ENCODE measurements at regions not wholly inside any gene's neighbourhood (a gene's known extent, or its start where the extent isn't known, plus 50 kb on each side); places are given as distances from the start of the nearest gene placed in this dataset.
"Not testable (repeated sequence)": the region's sequence is repeated elsewhere in the genome, so short reads cannot be mapped to it uniquely, and the experiment has no call there.

DNA sequence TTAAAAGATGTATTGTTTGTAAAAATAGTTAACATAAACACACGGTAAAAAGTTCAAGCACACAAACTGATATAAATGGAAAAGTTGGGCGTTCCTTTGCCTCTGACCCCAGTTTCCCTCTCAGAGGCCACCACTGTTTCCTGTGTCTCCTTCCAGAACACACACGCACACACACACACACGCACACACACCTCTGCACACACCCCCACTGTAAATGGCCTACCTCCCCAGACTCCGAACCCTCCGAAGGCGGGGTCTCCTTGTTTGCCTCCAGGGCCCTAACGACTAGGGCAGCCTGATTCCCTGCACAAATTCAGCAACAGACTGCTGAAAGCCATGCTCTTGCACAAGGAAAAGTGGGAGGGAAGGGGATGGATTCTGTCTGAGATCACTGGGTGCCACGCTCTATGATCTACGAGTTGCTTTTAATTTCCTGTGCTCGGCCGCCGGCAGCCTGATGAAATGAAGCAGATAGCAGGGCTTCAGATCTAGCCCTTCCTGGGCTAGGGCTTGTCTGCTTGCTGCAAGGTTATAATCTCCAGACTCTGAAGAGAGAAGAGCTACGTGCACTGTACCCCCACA lies 184.0 kb upstream of the IL12B start:
- no peak for DNase-seq (ENCODE audit: extremely low read depth, low read depth)
- TF ChIP-seq, protein P1, sequence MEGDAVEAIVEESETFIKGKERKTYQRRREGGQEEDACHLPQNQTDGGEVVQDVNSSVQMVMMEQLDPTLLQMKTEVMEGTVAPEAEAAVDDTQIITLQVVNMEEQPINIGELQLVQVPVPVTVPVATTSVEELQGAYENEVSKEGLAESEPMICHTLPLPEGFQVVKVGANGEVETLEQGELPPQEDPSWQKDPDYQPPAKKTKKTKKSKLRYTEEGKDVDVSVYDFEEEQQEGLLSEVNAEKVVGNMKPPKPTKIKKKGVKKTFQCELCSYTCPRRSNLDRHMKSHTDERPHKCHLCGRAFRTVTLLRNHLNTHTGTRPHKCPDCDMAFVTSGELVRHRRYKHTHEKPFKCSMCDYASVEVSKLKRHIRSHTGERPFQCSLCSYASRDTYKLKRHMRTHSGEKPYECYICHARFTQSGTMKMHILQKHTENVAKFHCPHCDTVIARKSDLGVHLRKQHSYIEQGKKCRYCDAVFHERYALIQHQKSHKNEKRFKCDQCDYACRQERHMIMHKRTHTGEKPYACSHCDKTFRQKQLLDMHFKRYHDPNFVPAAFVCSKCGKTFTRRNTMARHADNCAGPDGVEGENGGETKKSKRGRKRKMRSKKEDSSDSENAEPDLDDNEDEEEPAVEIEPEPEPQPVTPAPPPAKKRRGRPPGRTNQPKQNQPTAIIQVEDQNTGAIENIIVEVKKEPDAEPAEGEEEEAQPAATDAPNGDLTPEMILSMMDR (IDR thresholded peaks at IDR 0.05; ENCODE audit: low read depth, low read length, missing control alignments), result no peak
- H3K4me3 ChIP-seq (replicated peaks; ENCODE audit: low read depth, low read length), result no peak overlapping the region

GRCh38 chr5:159515197-159515596 lies 184.9 kb upstream of the IL12B start:
- TF ChIP-seq, protein P1 (IDR thresholded peaks at IDR 0.05; ENCODE audit: low read depth, low read length, missing control alignments), result no peak
- no peak overlapping the region for H3K4me3 ChIP-seq (replicated peaks; ENCODE audit: low read depth, low read length)
- no peak for DNase-seq (ENCODE audit: extremely low read depth, low read depth)

DNA sequence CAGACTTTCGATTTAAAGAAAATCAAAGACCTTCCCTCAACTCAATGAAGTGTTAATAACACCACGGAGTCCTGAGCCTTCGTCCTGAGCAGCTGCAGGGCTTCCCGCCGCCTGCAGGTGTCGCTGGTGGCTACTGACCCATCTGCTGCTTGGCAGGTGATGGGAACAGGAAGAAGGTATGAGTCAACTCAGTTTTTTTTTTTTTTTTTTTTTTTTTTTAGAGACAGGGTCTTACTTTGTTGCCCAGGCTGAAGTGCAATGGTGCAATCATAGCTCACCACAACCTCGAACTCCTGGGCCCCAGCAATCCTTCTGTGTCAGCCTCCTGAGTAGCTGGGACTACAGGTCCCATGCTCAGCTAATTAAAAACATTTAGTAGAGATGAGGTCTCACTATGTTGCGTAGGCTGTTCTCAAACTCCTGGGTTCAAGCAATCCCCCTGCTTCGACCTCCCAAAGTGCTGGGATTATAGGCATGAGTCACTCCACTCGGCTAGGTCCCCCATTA lies 185.7 kb upstream of the IL12B start:
- DNase-seq (ENCODE audit: extremely low read depth, low read depth), result no peak
- no peak overlapping the region for H3K4me3 ChIP-seq (replicated peaks; ENCODE audit: low read depth, low read length)
- TF ChIP-seq, protein P1 (IDR thresholded peaks at IDR 0.05; ENCODE audit: low read depth, low read length, missing control alignments), result peak; percentile 91

GRCh38 chr5:159518371-159518770 lies 188.1 kb upstream of the IL12B start:
- DNase-seq (ENCODE audit: extremely low read depth, low read depth), result no peak
- TF ChIP-seq, protein P1 (IDR thresholded peaks at IDR 0.05; ENCODE audit: low read depth, low read length, missing control alignments), result no peak
- H3K4me3 ChIP-seq (replicated peaks; ENCODE audit: low read depth, low read length), result no peak overlapping the region

GRCh38 chr5:159519365-159519764 lies 189.1 kb upstream of the IL12B start:
- H3K4me3 ChIP-seq (replicated peaks; ENCODE audit: low read depth, low read length), result no peak overlapping the region
- DNase-seq (ENCODE audit: extremely low read depth, low read depth), result no peak
- TF ChIP-seq, protein P1 (IDR thresholded peaks at IDR 0.05; ENCODE audit: low read depth, low read length, missing control alignments), result no peak

DNA sequence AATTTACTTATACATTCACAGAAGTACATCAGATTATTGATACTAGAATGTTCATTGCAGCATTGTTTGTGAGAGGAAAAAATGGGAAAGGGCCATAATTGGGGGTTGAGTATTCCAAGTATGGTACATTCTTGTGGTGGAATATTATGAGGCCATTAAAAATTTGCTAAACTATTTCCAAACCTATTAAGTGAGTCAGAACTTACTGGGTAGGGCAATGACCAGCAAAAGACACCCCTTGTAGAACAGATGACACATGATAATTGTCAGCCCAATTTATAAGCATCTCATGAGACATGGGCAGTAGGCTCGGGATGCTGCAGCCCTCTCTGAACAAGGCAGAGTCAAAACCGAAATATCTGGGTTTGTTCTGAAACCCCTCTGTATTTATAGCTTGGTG lies 192.6 kb upstream of the IL12B start:
- no peak overlapping the region for H3K4me3 ChIP-seq (replicated peaks; ENCODE audit: low read depth, low read length)
- DNase-seq (ENCODE audit: extremely low read depth, low read depth), result no peak
- TF ChIP-seq, protein P1 (IDR thresholded peaks at IDR 0.05; ENCODE audit: low read depth, low read length, missing control alignments), result no peak

DNA sequence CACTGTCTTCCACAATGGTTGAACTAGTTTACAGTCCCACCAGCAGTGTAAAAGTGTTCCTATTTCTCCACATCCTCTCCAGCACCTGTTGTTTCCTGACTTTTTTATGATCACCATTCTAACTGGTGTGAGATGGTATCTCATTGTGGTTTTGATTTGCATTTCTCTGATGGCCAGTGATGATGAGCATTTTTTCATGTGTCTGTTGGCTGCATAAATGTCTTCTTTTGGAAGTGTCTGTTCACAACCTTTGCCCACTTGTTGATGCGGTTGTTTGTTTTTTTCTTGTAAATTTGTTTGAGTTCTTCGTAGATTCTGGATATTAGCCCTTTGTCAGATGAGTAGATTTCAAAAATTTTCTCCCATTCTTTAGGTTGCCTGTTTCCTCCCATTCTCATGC lies 194.0 kb upstream of the IL12B start:
- H3K4me3 ChIP-seq (replicated peaks; ENCODE audit: low read depth, low read length); DNase-seq (ENCODE audit: extremely low read depth, low read depth): not testable (repeated sequence)
